ENCODE measurements at regions not wholly inside any gene's neighbourhood (a gene's known extent, or its start where the extent isn't known, plus 50 kb on each side); places are given as distances from the start of the nearest gene placed in this dataset.

DNA sequence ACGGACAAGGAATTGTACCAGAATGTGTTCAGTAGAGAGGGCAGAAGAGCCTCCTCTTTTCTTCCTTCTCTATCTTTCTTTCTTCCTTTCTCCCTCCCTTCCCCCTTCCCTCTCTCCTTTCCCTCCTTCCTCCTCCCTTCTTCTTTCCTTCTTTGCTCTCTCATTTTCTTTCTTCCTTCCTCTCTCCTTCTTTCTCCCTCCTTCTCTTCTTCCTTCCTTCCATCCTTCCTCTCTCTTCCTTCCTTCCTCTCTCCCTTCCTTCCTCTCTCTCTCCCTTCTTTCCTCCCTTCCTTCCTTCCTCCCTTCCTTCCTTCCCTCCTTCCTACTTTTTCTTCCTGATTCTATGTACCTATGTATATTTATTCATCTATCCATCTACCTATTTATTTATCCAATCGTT, 59.7 kb upstream of the SDK2 start:
- peaks cover 0 to 7% (median 1%) of the 10 kb centered on the region in 8 donors for H3K9me3 Mint-ChIP-seq
- no peaks in the 10 kb centered on the region for H3K36me3 Mint-ChIP-seq
- Histone ChIP-seq H3K4me1 (ENCODE audit: insufficient read depth, low read length) (no peaks in the 10 kb centered on the region), H3K36me3 (ENCODE audit: insufficient read depth, low read length) (no peaks in the 10 kb centered on the region), H3K9me3 (ENCODE audit: control insufficient read depth in 1 of 2, low read length in 2 of 2) (no peaks in the 10 kb centered on the region), H3K4me3 (ENCODE audit: low read length in 2 of 2) (no peak overlapping the region), H3K27me3 (ENCODE audit: insufficient read depth, low read length) (no peaks in the 10 kb centered on the region), H3K27ac (ENCODE audit: low read depth, low read length) (no peak overlapping the region)
- intact Hi-C loops (cut with micrococcal nuclease): no loop called here
- H3K27me3 Mint-ChIP-seq: peaks cover 9 to 12% of the 10 kb centered on the region in 2 donors
- H3K4me3 Mint-ChIP-seq: no peak overlapping the region
- POLR2A ChIA-PET (ENCODE audit: partially characterized antibody): no interaction called here
- H3K4me1 Mint-ChIP-seq: no peaks in the 10 kb centered on the region
- CTCF ChIA-PET (ENCODE audit: partially characterized antibody): no interaction called here
- DNase-seq: no peak
- no peak overlapping the region for H3K27ac Mint-ChIP-seq

- peaks cover 4% of the 10 kb centered on the region for H3K4me1 ChIP-seq (ENCODE audit: insufficient read depth, low read length)
- no peak overlapping the region for H3K4me3 Mint-ChIP-seq
- peaks cover 10 to 13% of the 10 kb centered on the region in 2 donors for H3K27me3 Mint-ChIP-seq
- no peak for DNase-seq
- ChIA-PET POLR2A (ENCODE audit: partially characterized antibody) (no interaction called here), CTCF (ENCODE audit: partially characterized antibody) (interaction anchor here (1.0 kb wide), 1 partner anchor 275 kb away, joined by 3 read pairs; no protein-coding TSS in a partner anchor)
- no peaks in the 10 kb centered on the region for H3K36me3 ChIP-seq (ENCODE audit: insufficient read depth, low read length)
- no peak overlapping the region for H3K27ac Mint-ChIP-seq
- no peak overlapping the region for H3K4me3 ChIP-seq (ENCODE audit: low read length in 2 of 2)
- peaks cover 5 to 7% (median 6%) of the 10 kb centered on the region in 4 donors for H3K4me1 Mint-ChIP-seq
- H3K27ac ChIP-seq (ENCODE audit: low read depth, low read length): no peak overlapping the region
- no peaks in the 10 kb centered on the region for H3K9me3 ChIP-seq (ENCODE audit: control insufficient read depth in 1 of 2, low read length in 2 of 2)
- no peaks in the 10 kb centered on the region for H3K27me3 ChIP-seq (ENCODE audit: insufficient read depth, low read length)
- intact Hi-C loops (cut with micrococcal nuclease): no loop called here
- peaks cover 0 to 7% (median 1%) of the 10 kb centered on the region in 8 donors for H3K9me3 Mint-ChIP-seq
- H3K36me3 Mint-ChIP-seq: no peaks in the 10 kb centered on the region
Observed at GRCh38 chr17:73705594-73705993, 61.3 kb upstream of the SDK2 start.

- Mint-ChIP-seq H3K4me1 (peaks cover 7 to 11% (median 8%) of the 10 kb centered on the region in 4 donors), H3K36me3 (no peaks in the 10 kb centered on the region), H3K4me3 (no peak overlapping the region), H3K27me3 (peaks cover 10 to 12% of the 10 kb centered on the region in 2 donors), H3K9me3 (peaks cover 0 to 7% (median 1%) of the 10 kb centered on the region in 8 donors), H3K27ac (no peak overlapping the region)
- CTCF ChIA-PET (ENCODE audit: partially characterized antibody): interaction anchor here (1.3 to 7.9 kb wide), 2 partner anchors 16 to 275 kb away, joined by 3 to 168 read pairs; no protein-coding TSS in a partner anchor
- no peaks in the 10 kb centered on the region for H3K9me3 ChIP-seq (ENCODE audit: control insufficient read depth in 1 of 2, low read length in 2 of 2)
- no peaks in the 10 kb centered on the region for H3K27me3 ChIP-seq (ENCODE audit: insufficient read depth, low read length)
- DNase-seq: no peak
- no peak overlapping the region for H3K27ac ChIP-seq (ENCODE audit: low read depth, low read length)
- peaks cover 4% of the 10 kb centered on the region for H3K4me1 ChIP-seq (ENCODE audit: insufficient read depth, low read length)
- H3K36me3 ChIP-seq (ENCODE audit: insufficient read depth, low read length): no peaks in the 10 kb centered on the region
- POLR2A ChIA-PET (ENCODE audit: partially characterized antibody): no interaction called here
- H3K4me3 ChIP-seq (ENCODE audit: low read length in 2 of 2): no peak overlapping the region
- intact Hi-C loops (cut with micrococcal nuclease): no loop called here
Observed at GRCh38 chr17:73706428-73706827, 62.2 kb upstream of the SDK2 start.

- Histone ChIP-seq H3K27me3 (ENCODE audit: insufficient read depth, low read length) (no peaks in the 10 kb centered on the region), H3K36me3 (ENCODE audit: insufficient read depth, low read length) (no peaks in the 10 kb centered on the region), H3K27ac (ENCODE audit: low read depth, low read length) (no peak overlapping the region), H3K9me3 (ENCODE audit: control insufficient read depth in 1 of 2, low read length in 2 of 2) (no peaks in the 10 kb centered on the region), H3K4me1 (ENCODE audit: insufficient read depth, low read length) (peaks cover 4% of the 10 kb centered on the region), H3K4me3 (ENCODE audit: low read length in 2 of 2) (no peak overlapping the region)
- H3K4me3 Mint-ChIP-seq: no peak overlapping the region
- CTCF ChIA-PET (ENCODE audit: partially characterized antibody): interaction anchor here (0.9 to 7.9 kb wide), 3 partner anchors 16 to 276 kb away, joined by 3 to 168 read pairs (median 3); no protein-coding TSS in a partner anchor
- H3K27me3 Mint-ChIP-seq: peaks cover 10 to 12% of the 10 kb centered on the region in 2 donors
- peaks cover 0 to 7% (median 1%) of the 10 kb centered on the region in 8 donors for H3K9me3 Mint-ChIP-seq
- POLR2A ChIA-PET (ENCODE audit: partially characterized antibody): no interaction called here
- H3K36me3 Mint-ChIP-seq: no peaks in the 10 kb centered on the region
- peaks cover 7 to 11% (median 8%) of the 10 kb centered on the region in 4 donors for H3K4me1 Mint-ChIP-seq
- intact Hi-C loops (cut with micrococcal nuclease): no loop called here
- no peak overlapping the region for H3K27ac Mint-ChIP-seq
- no peak for DNase-seq
Observed at GRCh38 chr17:73706858-73707257, 62.6 kb upstream of the SDK2 start.

- no peak overlapping the region for H3K4me3 Mint-ChIP-seq
- CTCF ChIA-PET (ENCODE audit: partially characterized antibody): interaction anchor here (0.9 to 7.9 kb wide), 4 partner anchors 16 to 276 kb away, joined by 3 to 168 read pairs (median 4); no protein-coding TSS in a partner anchor
- H3K27me3 Mint-ChIP-seq: peaks cover 10 to 12% of the 10 kb centered on the region in 2 donors
- H3K4me1 Mint-ChIP-seq: peaks cover 7 to 11% (median 8%) of the 10 kb centered on the region in 4 donors
- no peaks in the 10 kb centered on the region for H3K36me3 Mint-ChIP-seq
- intact Hi-C loops (cut with micrococcal nuclease): no loop called here
- Histone ChIP-seq H3K4me3 (ENCODE audit: low read length in 2 of 2) (no peak overlapping the region), H3K36me3 (ENCODE audit: insufficient read depth, low read length) (no peaks in the 10 kb centered on the region), H3K27ac (ENCODE audit: low read depth, low read length) (no peak overlapping the region), H3K4me1 (ENCODE audit: insufficient read depth, low read length) (peaks cover 4% of the 10 kb centered on the region), H3K27me3 (ENCODE audit: insufficient read depth, low read length) (no peaks in the 10 kb centered on the region), H3K9me3 (ENCODE audit: control insufficient read depth in 1 of 2, low read length in 2 of 2) (no peaks in the 10 kb centered on the region)
- POLR2A ChIA-PET (ENCODE audit: partially characterized antibody): no interaction called here
- H3K9me3 Mint-ChIP-seq: peaks cover 0 to 7% (median 1%) of the 10 kb centered on the region in 8 donors
- no peak for DNase-seq
- H3K27ac Mint-ChIP-seq: no peak overlapping the region
Observed at GRCh38 chr17:73707358-73707757, 63.1 kb upstream of the SDK2 start.

DNA sequence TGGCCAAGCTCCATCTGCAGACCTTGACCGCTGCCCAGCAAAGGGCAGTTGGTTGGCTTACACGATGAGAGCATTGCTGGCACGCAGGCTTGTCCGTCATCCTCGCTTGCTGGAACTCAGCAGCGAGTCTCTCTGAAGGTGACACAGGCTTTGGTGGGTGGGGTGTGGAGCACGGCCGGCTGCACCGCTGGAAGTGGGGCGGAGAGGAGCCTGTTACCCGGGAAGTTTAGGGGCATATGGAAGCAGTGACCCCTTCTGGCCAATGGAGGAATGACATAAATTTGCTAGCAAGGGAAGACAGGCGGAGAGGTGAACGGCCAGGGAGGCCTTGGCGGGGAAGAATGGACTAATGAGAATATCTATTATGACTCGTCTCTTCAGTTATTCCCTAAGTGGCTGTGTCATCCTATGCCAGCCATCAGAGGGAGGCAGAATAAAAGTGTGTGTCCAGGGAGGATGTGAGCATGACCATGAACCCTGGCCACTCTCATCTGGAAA, 65.9 kb upstream of the SDK2 start:
- intact Hi-C loops (cut with micrococcal nuclease): no loop called here
- H3K4me3 ChIP-seq (ENCODE audit: low read length in 2 of 2): no peak overlapping the region
- peaks cover 0 to 7% (median 1%) of the 10 kb centered on the region in 8 donors for H3K9me3 Mint-ChIP-seq
- peak in 4 of 5 donors; percentile 56 to 66 (median 62) for DNase-seq
- H3K9me3 ChIP-seq (ENCODE audit: control insufficient read depth in 1 of 2, low read length in 2 of 2): no peaks in the 10 kb centered on the region
- no peak overlapping the region for H3K27ac ChIP-seq (ENCODE audit: low read depth, low read length)
- H3K36me3 Mint-ChIP-seq: no peaks in the 10 kb centered on the region
- H3K4me1 Mint-ChIP-seq: peaks cover 7 to 11% (median 8%) of the 10 kb centered on the region in 4 donors
- H3K4me3 Mint-ChIP-seq: no peak overlapping the region
- peak overlapping the region in 1 of 7 donors; percentile 66 for H3K27ac Mint-ChIP-seq
- ChIA-PET POLR2A (ENCODE audit: partially characterized antibody) (interaction anchor here (0.6 to 4.1 kb wide), 3 partner anchors 11 to 117 kb away, joined by 3 to 31 read pairs (median 4); no protein-coding TSS in a partner anchor), CTCF (ENCODE audit: partially characterized antibody) (interaction anchor here (0.8 to 7.9 kb wide), 24 partner anchors 11 to 985 kb away, joined by 3 to 168 read pairs (median 5); no protein-coding TSS in a partner anchor)
- peaks cover 6% of the 10 kb centered on the region in 2 donors for H3K27me3 Mint-ChIP-seq
- H3K27me3 ChIP-seq (ENCODE audit: insufficient read depth, low read length): no peaks in the 10 kb centered on the region
- H3K36me3 ChIP-seq (ENCODE audit: insufficient read depth, low read length): no peaks in the 10 kb centered on the region
- peaks cover 4% of the 10 kb centered on the region for H3K4me1 ChIP-seq (ENCODE audit: insufficient read depth, low read length)

- Histone ChIP-seq H3K36me3 (ENCODE audit: insufficient read depth, low read length) (no peaks in the 10 kb centered on the region), H3K27ac (ENCODE audit: low read depth, low read length) (no peak overlapping the region), H3K27me3 (ENCODE audit: insufficient read depth, low read length) (no peaks in the 10 kb centered on the region), H3K9me3 (ENCODE audit: control insufficient read depth in 1 of 2, low read length in 2 of 2) (no peaks in the 10 kb centered on the region), H3K4me1 (ENCODE audit: insufficient read depth, low read length) (peaks cover 4% of the 10 kb centered on the region), H3K4me3 (ENCODE audit: low read length in 2 of 2) (no peak overlapping the region)
- CTCF ChIA-PET (ENCODE audit: partially characterized antibody): interaction anchor here (0.9 to 7.9 kb wide), 11 partner anchors 10 to 986 kb away, joined by 3 to 168 read pairs (median 7); no protein-coding TSS in a partner anchor
- POLR2A ChIA-PET (ENCODE audit: partially characterized antibody): interaction anchor here (1.5 to 4.1 kb wide), 2 partner anchors 10 to 13 kb away, joined by 4 to 31 read pairs; no protein-coding TSS in a partner anchor
- intact Hi-C loops (cut with micrococcal nuclease): no loop called here
- DNase-seq: no peak
- H3K27ac Mint-ChIP-seq: peak overlapping the region in 1 of 7 donors; percentile 49
- peaks cover 6% of the 10 kb centered on the region in 2 donors for H3K27me3 Mint-ChIP-seq
- H3K4me1 Mint-ChIP-seq: peaks cover 7 to 11% (median 8%) of the 10 kb centered on the region in 4 donors
- no peak overlapping the region for H3K4me3 Mint-ChIP-seq
- H3K9me3 Mint-ChIP-seq: peaks cover 0 to 7% (median 1%) of the 10 kb centered on the region in 8 donors
- no peaks in the 10 kb centered on the region for H3K36me3 Mint-ChIP-seq
Observed at GRCh38 chr17:73711184-73711583, 66.9 kb upstream of the SDK2 start.
